ENCODE measurements at regions not wholly inside any gene's neighbourhood (a gene's known extent, or its start where the extent isn't known, plus 50 kb on each side); places are given as distances from the start of the nearest gene placed in this dataset.

DNA sequence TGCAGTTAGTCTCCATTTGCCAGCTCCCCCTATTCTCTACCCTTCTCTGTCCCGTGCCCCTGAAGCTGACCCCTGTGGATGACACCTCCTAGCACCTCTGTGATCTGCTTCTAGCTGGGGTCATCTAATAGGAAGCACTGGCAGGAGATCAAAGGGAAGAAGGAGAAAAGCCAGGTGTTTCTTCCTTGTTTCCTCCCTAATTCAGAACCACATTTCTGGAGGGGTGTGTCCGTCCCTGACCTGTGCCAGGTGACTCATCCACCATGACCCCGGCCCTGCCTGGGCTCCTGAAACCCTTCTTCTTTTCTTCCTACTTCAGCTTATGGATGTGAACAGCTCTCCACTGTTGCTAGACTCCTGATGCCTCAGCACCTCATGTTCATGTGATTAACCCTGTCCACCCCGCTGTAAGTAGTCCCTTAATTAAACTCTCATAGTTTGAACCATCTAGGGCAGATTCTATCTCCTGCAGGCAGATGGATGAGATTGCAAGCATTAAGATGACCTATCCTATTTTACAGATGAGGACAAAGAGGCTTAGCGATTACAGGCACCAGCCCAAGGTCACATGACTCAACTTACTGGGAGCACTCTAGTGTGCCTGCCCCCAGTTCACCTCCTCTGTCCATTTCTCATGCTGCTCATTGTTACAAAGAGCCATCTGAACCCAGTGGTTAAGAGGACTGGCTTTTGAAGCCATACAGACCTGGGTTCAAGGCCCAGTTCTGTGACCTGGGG lies 770.5 kb downstream of the MED13L start:
- no peak for DNase-seq (ENCODE audit: low read depth)

- no peak for DNase-seq (ENCODE audit: low read depth)
These were observed 772.9 kb downstream of the MED13L start for GRCh38 chr12:115504306-115505290.

DNA sequence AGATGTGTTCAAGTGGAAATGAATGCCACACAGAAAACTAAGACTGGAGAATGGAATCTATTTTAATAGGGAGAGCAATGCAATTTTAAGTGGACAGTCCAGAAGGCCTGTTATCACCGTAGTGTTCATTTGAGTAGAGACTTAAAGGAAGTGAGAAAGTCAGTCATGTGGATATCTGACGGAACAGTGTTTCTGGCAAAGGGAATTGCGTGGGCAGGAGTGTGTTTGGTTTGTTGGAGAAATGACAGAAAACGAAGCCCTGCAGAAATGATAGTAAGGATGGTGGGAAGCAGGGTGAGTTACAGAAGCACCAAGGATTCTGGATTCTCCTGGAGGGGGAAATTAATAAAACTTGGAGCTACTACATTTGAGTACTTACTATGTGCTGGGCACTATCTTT lies 776.6 kb downstream of the MED13L start:
- no peak for DNase-seq (ENCODE audit: low read depth)

GRCh38 chr12:115495300-115495699 lies 782.2 kb downstream of the MED13L start:
- DNase-seq (ENCODE audit: low read depth): no peak

GRCh38 chr12:115492553-115492952 lies 784.9 kb downstream of the MED13L start:
- DNase-seq (ENCODE audit: low read depth): no peak

DNA sequence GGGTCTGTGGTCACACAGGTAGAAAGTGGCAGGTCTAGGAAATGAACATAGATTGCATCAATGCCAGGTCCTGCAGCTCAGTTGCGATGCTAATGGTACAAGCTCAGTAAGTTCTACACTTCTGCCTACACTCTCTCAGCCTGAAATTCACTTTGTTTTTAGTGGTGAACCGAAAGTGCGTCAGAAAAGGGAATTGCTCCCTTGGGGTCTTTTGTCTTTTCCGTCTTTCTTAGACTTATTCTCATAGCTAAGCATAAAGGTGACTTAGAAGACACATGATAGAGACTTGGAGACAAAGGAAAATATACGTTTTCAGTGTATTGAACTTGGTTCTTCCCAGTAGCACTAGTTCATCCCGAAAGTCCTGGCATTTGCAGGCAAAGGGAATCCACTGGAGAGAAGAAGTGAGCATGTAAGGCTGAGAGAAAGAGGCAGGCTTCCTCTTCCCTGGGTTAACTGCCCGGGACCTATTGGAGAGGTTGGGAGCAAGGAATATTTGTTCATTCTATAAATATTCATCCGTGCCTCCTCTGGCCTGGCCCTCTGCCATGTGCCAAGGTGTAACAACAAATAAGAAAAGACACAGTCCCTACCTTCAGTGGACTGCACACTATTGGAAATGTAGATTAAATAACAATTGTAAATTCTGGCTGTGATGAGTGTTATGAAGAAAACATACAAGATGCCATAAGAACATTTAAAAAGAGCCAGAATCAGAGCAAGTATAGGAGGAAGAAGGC lies 785.8 kb downstream of the MED13L start:
- no peak for DNase-seq (ENCODE audit: low read depth)

GRCh38 chr12:115489253-115489652 lies 788.2 kb downstream of the MED13L start:
- DNase-seq (ENCODE audit: low read depth): no peak

DNA sequence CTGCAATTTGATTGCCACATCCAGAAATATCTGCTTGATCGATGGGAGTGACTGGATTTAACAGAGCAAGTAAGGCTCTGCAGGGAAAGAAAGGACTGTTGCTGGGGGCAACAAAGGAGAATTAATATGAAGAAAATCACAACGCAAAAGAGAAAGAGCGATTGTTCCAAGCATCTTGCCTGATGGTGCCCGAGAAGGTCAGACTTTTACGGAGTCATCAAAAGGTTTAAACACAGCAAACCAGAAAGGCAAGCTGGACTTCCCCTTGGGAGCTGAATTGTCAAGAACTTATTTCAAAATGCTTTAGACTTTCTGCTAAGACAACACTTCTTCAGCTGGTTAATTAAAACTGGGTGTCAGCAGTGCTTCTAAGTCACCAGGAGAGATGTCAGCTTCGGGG lies 791.5 kb downstream of the MED13L start:
- no peak for DNase-seq (ENCODE audit: low read depth)

- no peak for DNase-seq (ENCODE audit: low read depth)
These were observed 792.0 kb downstream of the MED13L start for GRCh38 chr12:115485503-115485902.

- DNase-seq (ENCODE audit: low read depth): no peak
These were observed 794.5 kb downstream of the MED13L start for GRCh38 chr12:115482943-115483342.

DNA sequence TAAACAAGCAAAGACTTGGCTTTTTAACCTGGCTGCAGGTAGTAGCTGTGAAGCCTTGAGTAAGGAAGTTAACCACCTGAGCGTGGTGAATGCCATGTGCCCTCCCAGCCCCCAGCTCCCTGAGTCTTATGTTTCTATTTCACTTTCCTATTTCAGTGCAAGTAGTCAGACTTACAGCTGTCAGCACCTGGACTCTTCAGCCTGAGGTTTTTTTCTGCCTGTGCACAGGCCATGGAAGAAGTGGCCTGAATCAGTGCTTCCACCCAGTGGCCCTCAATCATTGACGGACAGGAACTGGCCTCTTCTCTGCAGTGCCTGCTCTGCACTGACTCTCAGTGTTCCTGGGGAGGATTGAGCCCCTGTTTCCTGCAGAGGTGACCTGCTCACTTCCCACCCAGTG lies 796.4 kb downstream of the MED13L start:
- no peak for DNase-seq (ENCODE audit: low read depth)

DNA sequence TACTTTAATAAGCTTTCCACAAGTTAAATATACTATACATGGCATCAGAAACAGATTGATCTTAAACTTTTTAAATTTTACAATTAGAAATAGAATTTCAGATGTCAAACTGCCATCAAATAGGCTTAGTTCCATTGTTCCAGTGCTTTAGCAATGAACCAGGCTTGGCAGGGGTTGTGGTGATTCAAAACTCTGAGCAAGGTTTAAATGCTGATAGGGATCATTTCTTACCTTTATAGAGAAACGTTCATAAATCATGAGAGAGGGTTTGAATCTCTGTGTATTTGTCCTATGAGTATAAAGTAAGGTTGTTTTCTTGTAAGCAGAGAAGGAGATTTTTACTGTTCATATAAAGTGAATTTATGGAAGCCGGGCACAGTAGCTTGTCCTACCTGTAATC lies 794.5 kb upstream of the TBX3 start:
- DNase-seq (ENCODE audit: low read depth): no peak

GRCh38 chr12:115474539-115475353 lies 790.8 kb upstream of the TBX3 start:
- no peak for DNase-seq (ENCODE audit: low read depth)

DNA sequence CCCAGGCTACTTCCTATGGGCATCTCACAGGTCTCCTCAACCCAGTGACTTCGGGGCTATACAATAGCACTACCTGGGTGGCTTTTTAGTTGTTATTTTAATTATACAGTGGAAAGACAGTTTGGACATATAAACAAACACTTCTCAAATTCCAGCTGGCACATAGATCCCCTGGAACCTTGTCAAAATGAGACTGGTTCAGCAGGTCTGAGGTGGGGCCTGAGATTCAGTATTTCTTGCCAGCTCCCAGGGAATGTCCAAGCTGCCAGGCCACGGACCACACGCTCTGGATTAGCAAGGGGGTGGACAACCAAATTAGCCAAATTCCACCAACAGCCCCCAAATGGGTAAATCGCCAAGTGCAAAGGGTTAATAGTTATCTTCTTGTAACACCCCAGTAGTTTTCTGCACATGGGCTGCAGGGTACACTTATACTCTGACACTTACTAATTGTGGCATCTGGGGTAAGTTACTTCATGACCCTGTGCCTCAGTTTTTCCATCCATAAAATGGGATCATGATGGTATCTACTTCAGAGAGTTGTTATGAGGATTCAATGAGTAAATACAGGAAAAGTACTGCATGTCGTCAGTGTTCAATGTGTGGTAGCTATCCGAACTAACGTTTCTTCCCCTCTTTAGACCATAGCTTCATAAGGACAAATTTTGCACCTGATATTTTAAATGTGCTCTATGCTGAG lies 789.4 kb upstream of the TBX3 start:
- DNase-seq (ENCODE audit: low read depth): no peak

DNA sequence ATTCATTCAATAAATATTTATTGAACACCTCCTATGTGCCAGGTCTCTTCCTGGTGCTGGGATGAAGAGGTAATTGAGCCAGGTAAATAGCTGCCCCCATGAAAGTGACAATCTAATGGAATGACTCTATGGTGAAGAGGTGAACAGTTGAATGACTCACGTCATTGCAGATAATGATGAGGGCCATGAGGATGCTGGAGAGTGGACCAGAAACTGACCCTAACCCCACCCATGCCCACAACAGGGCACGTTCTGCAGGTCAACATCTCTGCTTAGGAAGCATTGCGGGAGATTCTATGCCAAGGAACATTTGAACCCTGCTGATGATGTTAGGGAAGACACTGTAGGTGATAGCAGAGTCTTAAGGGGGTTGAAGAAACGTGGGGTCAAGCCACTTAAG lies 788.9 kb upstream of the TBX3 start:
- no peak for DNase-seq (ENCODE audit: low read depth)

- DNase-seq (ENCODE audit: low read depth): no peak
These were observed 787.0 kb upstream of the TBX3 start for GRCh38 chr12:115470977-115471376.

- DNase-seq (ENCODE audit: low read depth): no peak
These were observed 786.6 kb upstream of the TBX3 start for GRCh38 chr12:115470526-115470925.

GRCh38 chr12:115468087-115468510 lies 784.1 kb upstream of the TBX3 start:
- no peak for DNase-seq (ENCODE audit: low read depth)

GRCh38 chr12:115467531-115467930 lies 783.6 kb upstream of the TBX3 start:
- no peak for DNase-seq (ENCODE audit: low read depth)

DNA sequence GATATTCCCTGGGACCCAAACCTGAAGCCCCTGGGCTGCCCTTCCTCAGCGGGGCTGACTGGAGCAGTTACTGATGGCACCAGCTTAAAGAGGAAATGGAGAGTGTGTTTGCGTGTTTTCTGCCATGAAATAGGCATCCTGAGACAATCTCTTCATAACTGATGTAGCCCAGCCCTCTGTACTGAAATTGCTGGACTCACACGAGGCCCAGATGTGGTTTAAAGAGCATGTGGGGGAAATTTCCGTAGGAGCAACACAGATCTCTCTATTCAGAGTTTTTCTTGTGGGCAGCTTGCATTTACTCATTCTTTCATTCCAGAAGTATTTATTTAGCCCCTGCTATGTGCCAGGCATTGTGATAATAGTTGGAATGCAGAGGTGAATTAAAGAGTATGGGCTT lies 782.1 kb upstream of the TBX3 start:
- no peak for DNase-seq (ENCODE audit: low read depth)

GRCh38 chr12:115464661-115465060 lies 780.7 kb upstream of the TBX3 start:
- no peak for DNase-seq (ENCODE audit: low read depth)
